NCI-H2081 (cell line): ENCODE measurements at regions not wholly inside any gene's neighbourhood (a gene's known extent, or its start where the extent isn't known, plus 50 kb on each side); places are given as distances from the start of the nearest gene placed in this dataset.

ENCODE experiments used
- DNase-seq, 2 experiments: peaks; one replicate each; lab custom pipeline; 2025; lab: John Stamatoyannopoulos, UW

- DNase-seq, result no peak
Observed at GRCh38 chr5:159456261-159456660, 126.0 kb upstream of the IL12B start.

DNA sequence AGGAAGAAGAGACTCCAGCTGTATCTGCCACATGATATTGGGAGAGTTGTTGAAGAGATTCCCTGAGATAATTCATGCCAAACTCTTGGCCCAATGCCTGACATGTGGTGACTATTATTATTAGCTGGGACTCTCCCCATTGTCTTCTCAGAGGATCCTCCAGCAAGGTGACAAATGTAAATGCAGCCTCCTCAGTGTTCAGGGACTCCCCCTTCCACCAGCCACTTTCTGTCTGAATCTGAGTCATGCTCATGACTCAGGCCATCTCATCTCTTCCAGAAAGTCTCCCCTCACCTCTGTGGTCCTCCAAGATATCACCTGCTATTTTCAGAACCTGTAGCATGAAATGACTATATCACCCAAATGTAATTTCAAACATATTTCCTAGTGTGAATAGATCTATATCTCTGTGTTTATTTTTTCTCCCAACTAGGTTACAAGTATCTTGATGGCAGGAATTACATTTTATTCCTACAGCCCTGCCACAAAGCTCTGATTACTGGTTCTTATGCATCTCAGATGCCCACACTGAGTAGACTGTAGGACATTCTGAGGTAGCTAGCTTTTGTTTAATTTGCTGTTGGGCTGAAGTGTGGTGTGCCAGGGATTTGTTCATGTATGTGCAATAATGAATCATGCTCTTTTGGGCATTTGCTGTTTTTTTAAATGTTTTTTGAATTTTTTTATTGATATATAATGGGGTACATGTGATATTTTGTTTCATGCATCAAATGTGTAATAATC lies 126.6 kb upstream of the IL12B start:
- no peak for DNase-seq

DNA sequence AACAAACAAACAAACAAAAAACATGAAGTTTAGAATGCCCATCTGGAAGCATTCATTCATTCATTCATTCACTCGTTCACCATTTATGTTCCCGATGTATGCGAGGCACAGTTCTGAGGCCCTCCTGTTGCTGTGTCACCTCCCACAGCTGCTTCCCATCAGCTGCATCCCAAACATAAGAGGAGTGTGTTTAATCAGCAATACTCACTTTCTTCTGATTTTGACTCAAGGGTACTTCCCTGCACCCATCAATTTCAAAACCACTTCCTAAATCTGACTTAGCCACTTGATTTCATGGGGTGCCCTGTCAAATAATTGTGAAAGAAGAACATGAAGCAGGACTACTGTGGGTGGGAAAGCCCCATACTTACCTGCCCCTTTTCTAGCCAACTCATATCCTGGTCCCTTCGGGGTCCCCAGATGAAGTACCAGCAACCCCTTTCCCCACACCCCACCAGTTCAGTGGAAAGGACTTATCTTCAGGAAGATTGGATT lies 128.0 kb upstream of the IL12B start:
- DNase-seq, result no peak

DNA sequence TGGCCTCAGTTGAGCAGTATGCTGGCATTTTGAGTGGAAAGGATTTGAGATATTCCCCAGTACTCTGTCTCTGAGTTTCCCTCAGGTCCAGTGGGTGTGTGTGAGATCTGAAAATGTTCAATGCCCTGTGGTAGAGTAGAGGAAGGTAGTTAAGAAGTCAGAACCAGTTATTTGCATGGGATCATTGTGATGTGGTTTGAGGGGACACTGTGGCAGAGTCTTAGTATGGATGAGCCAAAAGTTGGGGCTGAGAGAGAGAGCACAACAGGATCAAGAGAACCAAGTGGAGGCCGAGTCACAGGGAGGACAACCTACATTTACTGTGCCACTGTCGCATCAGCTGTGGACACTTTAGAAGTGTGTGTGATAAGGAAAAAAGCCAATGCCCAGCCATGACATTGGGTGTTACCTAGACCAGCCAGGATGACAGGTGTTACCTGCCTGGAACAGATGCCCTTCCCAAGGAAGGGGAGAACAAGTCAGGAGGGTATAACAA lies 128.9 kb upstream of the IL12B start:
- no peak for DNase-seq

GRCh38 chr5:159459951-159460538 lies 129.8 kb upstream of the IL12B start:
- peak; percentile 14 to 16 for DNase-seq

DNA sequence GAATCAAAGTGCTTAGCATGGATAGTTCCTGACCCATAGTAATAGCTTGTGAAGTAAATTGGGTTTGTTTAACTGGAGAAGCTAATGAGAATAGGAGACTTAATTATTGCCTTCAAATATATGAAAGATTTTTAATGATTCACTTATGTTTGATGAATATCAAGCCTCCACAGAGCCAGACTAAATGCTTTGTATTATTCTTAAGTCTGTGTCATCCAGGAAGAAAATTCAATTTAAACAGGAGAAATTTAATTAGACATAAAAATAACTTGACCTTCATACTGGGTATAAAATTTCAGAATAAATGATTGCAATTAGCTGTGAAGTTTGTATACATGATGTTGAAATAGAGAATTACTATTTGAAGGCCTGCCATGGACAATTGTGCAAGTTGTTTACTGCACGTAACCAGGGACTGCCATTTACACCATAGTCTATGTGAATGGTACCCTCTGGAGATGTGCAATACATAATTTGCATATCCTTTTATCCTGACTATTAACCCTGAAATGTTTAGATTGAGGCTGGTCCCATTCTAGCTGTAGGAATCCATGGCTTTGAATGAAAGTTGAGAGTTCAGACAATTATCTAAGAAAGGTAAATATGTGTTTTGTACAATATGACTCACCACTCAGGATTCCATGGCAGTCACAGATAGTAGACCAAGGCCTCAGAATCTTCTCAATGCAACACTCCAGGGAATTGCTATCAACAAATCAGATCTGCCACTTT lies 133.5 kb upstream of the IL12B start:
- no peak for DNase-seq

GRCh38 chr5:159465604-159466003 lies 135.3 kb upstream of the IL12B start:
- DNase-seq, result no peak

- DNase-seq, result no peak
Observed at GRCh38 chr5:159467666-159468065, 137.4 kb upstream of the IL12B start.

DNA sequence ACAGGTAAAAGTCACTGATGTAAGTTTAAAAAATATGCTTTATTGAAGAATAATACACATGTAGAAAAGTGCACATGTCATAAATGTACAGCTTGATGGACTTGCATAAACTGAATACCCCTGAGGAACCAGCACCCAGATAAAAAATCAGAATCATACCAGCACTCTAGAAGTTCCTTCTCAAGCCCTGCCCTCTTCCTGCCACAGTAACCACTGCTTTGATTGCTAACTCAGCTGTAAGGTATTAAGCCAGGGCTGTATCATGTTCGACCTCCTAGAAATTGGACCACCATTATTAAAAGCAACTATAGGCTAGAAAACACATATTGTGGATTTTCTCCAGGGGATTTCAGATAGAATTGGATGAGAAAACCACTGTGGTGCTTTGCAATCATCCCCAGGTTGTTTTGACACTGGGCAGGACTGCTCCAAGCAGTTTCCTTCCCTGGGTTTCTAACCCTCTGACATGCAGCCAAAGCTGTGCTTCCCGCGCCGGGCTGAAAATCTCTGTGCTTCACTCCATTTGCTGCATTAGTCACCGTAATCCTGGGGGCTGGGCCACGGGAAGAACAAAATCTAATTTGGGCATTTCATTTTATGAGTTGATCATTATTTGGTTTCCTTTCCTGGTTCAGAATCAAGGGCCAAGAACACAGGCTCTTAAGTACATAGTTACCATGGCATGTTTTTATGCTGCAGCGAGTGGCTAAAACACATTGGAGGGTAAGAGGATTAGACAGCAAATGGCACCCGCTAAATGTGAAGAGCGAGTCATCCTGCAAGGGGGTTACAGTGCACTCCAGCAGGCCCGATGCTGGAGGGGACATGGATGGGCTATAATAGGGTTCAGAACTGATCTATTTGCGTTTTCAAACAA lies 139.4 kb upstream of the IL12B start:
- DNase-seq, result no peak

DNA sequence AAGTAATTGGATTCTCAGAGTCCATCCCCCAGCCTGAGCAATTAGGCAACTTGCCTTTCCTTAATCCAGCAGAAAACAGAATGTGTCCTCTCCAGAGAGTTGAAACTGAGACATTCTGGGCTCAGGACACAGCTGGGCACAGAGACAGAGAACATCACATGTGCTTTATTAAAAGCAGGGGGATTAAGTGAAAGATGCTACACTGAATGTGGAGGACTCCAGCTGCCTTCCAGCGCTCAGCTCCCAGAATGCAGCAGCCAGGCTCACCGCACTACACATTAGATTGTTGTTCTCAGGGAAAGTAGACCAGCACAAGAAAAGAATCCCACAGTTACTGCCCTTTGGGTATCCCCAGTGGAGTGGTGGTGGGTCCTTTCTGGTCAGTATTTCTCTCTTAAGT lies 141.6 kb upstream of the IL12B start:
- DNase-seq, result no peak

DNA sequence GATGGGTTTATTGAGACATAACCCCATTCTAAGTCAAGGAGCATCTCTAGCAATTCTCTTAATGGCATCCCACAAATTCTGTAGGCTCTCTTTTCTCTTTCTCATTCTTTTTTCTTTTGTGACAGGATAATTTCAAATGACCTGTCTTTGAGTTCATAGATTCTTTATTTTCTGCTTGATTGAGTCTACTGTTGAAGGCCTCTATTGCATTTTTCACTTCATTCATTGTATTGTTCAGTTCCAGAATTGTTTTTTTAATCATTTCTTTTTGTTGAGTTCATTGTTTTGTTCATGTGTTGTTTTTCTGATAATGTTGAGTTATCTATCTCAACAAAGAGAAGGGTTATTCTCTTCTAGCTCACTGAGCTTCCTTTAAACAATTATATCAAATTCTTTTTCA lies 144.7 kb upstream of the IL12B start:
- no peak for DNase-seq

DNA sequence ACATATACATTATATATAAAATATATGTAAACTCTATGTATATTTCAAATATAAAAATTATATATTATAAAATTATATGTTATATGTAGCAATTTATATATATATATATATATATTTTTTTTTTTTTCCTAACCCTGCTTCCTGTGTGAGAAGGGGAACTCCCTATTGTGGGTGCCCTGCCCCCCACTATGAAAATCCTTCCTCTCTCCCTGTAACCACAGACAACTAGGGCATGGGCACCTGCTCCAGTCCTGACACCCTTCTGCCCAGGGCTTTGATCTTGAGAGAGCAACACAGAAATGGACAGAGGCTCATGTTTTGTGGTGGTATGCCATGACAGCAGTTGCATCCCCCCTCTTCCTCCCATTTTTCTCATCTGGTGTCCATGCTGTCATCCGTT lies 148.7 kb upstream of the IL12B start:
- DNase-seq, result no peak

DNA sequence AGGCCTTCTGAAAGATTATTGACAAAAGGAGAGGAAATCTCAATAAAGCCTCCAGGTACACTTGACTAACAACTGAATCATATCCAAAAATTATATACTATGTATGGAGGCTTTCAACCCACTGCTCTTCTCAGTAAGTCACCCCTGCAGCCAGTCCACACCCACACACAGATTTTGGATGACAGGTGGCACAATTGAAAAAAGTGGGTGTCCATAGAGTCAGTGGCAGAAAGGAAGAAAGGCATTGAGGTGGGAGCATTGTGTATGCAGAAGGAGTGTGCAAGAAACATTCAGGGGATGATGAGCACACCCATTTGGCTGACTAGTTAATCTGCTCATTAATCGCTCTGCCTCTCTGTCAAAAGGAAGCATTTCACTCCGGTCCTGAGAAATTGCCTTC lies 150.6 kb upstream of the IL12B start:
- DNase-seq, result no peak

DNA sequence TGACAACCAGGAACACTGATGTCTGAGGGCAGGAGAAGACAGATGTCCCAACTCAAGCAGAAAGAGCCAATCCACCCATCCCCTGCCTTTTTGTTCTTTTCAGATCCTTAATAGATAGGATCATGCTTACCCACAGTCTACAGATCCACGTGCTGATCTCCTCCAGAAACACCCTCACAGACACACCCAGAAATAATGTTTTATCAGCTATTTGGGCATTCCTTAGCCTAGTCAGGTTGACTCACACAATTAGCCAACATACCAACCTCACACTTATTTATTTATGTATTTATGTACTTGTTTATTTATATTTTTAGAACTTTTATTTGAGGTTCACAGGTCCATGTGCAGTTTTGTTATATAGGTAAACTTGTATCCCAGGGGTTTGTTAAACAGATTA lies 151.5 kb upstream of the IL12B start:
- DNase-seq, result no peak

- DNase-seq, result no peak
Observed at GRCh38 chr5:159486836-159487235, 156.5 kb upstream of the IL12B start.

- no peak for DNase-seq
Observed at GRCh38 chr5:159488516-159488915, 158.2 kb upstream of the IL12B start.

DNA sequence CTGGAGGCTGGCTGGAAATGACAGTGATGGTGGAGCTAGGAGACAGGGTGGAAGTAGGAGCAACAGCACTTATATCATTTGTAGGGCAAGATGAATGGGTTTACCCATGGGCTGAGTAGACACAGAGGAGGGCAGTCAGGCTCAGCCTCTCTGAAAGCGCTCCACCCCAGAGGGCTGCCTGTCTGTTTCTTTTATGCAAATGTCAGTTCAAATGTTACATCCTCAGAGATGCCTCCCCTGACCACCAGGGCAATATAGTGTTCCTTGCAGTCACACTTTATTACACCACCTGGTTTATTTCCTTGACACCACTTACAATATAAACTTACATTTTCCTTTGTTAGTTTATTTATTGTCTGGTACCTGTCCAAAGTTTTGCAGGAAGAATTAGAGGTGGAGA lies 159.5 kb upstream of the IL12B start:
- no peak for DNase-seq

- no peak for DNase-seq
Observed at GRCh38 chr5:159490507-159490906, 160.2 kb upstream of the IL12B start.

DNA sequence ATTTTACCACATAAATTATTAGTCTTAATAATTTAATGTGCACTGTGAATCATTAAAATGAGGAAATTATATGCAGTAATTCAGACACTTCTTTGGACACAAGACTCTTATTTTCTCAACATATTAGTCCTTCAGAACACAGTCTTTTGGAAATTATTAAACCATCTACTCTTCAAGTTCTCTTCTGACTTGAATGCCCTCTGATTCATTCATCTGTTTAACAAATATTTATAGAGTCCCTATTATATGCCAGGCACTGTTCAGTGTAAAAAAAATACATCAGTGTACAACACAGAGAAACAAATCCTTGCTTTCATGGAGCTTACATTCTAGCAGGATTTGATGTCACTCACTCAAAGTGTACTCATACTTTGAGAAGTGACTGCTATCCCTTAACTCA lies 163.4 kb upstream of the IL12B start:
- no peak for DNase-seq

DNA sequence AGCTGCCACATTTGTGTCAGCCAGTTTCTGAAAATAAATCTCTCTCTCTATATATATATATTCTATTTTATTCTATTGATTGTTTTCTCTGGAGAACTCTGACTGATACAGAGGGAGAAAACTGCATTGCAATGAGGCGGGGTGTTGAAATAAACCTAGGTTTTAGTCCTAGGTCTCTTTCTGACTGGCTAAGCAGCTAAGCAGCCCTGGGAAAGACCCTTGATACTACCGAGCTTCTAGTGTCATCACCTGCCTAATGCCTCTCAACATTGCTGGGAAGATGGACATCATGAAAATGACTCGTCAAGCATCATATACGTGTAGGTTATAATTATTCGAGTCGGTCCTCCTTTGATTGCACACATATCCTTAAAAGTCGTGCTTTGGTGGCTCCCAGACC lies 166.5 kb upstream of the IL12B start:
- no peak for DNase-seq

DNA sequence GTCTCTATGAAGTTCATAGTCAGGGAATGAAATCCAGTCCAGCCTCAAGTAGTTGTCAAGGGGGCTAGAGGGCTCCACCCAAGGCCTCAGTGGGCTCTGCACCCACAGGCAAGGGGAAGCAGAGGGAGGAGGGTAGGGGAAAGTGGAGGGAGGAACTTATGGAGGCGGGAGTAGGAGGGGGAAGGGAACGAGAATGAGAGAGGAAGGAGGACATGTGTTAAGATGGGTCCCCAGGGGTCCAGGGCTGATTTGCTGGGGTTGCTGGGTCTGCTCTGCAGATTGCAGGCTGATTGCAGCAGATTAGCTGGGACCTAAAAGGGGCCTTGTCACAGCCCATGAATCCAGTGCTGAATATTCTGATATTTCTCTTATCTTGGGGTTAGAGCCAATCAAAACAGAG lies 166.9 kb upstream of the IL12B start:
- DNase-seq, result no peak

DNA sequence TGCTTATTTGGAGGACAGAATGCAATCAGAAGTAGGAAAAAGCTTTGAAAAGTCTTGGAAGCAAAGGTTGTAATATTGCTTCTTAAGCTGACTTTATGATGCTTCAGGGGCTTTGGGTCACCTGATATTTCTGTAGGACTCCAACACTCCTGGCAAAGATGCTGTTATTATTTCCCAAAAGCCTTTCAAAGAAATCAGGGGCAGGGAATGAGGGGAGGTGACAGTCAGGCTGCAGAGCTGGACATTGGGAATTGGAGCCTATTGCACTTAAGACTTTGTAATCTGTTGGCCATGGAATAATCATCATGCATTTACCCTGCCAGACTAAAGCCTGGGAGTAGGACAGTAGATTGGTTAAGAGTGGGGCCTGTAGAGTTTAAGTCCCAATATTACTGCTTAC lies 168.3 kb upstream of the IL12B start:
- DNase-seq, result no peak
